ENCODE measurements at regions not wholly inside any gene's neighbourhood (a gene's known extent, or its start where the extent isn't known, plus 50 kb on each side); places are given as distances from the start of the nearest gene placed in this dataset.

DNA sequence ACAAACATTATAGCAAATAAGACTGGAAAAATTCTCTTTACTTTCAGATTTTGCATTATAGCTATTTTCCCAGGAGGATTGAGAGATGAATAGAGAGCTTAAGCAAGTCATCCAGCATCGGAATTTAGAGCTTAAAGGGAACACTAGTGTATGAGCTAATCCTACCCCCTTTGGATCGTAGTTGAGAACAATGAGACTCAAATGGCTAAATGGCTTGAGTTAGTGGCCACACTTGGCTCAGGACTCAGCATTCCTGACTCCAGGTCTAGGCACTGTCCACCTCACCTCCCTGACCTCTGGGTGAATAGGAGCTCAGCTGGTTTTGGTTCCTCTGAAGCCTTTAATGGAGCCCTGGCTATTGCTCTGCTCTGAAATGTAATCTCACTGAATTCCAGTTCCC, 97.5 kb upstream of the CXCR4 start:
- no peak for TF ChIP-seq SPI1 (IDR thresholded peaks at IDR 0.05; ENCODE audit: borderline replicate concordance, low read depth)
- TF ChIP-seq, protein P1, sequence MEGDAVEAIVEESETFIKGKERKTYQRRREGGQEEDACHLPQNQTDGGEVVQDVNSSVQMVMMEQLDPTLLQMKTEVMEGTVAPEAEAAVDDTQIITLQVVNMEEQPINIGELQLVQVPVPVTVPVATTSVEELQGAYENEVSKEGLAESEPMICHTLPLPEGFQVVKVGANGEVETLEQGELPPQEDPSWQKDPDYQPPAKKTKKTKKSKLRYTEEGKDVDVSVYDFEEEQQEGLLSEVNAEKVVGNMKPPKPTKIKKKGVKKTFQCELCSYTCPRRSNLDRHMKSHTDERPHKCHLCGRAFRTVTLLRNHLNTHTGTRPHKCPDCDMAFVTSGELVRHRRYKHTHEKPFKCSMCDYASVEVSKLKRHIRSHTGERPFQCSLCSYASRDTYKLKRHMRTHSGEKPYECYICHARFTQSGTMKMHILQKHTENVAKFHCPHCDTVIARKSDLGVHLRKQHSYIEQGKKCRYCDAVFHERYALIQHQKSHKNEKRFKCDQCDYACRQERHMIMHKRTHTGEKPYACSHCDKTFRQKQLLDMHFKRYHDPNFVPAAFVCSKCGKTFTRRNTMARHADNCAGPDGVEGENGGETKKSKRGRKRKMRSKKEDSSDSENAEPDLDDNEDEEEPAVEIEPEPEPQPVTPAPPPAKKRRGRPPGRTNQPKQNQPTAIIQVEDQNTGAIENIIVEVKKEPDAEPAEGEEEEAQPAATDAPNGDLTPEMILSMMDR (IDR thresholded peaks at IDR 0.05; ENCODE audit: insufficient read depth, low read length), result no peak
- TF ChIP-seq GABPA (IDR thresholded peaks at IDR 0.05; ENCODE audit: low read depth), result no peak
